IgD-negative memory B cell (primary cell): ENCODE measurements at regions not wholly inside any gene's neighbourhood (a gene's known extent, or its start where the extent isn't known, plus 50 kb on each side); places are given as distances from the start of the nearest gene placed in this dataset.

Experiments used
- H3K27ac Mint-ChIP-seq, 3 donors: one replicate each; pipeline ENCODE4 v1.8.0; 2020 to 2022; ENCODE audit warnings: mild to moderate bottlenecking in 3 of 3, mixed read lengths in 3 of 3, moderate library complexity in 1 of 3
- H3K27me3 Mint-ChIP-seq: one replicate; pipeline ENCODE4 v1.8.0; 2021; ENCODE audit warnings: mixed read lengths
- H3K36me3 Mint-ChIP-seq: one replicate; pipeline ENCODE4 v1.8.0; 2020; ENCODE audit warnings: mild to moderate bottlenecking, mixed read lengths
- H3K4me1 Mint-ChIP-seq, 3 donors: one replicate each; pipeline ENCODE4 v1.8.0; 2020 to 2022; ENCODE audit warnings: mixed read lengths in 3 of 3, mild to moderate bottlenecking in 1 of 3
- H3K4me3 Mint-ChIP-seq, 4 donors: one replicate each; pipeline ENCODE4 v1.8.0; 2020 to 2022; ENCODE audit warnings: mild to moderate bottlenecking in 4 of 4, mixed read lengths in 4 of 4, moderate library complexity in 3 of 4
- H3K9me3 Mint-ChIP-seq, 3 donors: one replicate each; pipeline ENCODE4 v1.8.0; 2020 to 2021; ENCODE audit warnings: mixed read lengths in 3 of 3, mild to moderate bottlenecking in 1 of 3

DNA sequence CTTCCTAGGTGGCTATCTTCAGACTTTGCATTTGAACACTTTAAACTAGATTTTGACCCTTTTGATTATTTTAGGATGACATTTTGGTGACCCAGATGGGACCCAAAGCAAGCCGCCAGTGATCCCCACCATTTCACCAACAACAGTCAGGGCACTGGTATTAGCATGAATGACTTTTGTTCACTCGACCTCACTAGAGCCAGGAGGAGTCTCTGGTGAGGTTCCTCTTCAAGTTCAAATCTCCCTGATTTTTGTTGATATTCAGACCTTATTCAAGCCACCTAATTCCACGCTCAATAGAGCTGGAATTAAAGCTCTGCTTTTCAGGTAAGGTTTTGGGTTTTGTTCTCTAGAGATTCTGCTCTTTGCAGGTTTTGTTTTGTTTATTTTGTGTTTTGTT lies 202.3 kb downstream of the MREG start:
- H3K36me3 Mint-ChIP-seq, result peaks cover 2% of the 10 kb centered on the region
- peaks cover 21 to 34% (median 30%) of the 10 kb centered on the region in 3 donors for H3K4me1 Mint-ChIP-seq
- H3K4me3 Mint-ChIP-seq, result peak overlapping the region; percentile 13 to 93 (median 70)
- peak overlapping the region in 2 of 3 donors; percentile 90 for H3K27ac Mint-ChIP-seq
- H3K9me3 Mint-ChIP-seq, result peaks cover 0 to 6% (median 0%) of the 10 kb centered on the region in 3 donors
- H3K27me3 Mint-ChIP-seq, result peaks cover 8% of the 10 kb centered on the region

DNA sequence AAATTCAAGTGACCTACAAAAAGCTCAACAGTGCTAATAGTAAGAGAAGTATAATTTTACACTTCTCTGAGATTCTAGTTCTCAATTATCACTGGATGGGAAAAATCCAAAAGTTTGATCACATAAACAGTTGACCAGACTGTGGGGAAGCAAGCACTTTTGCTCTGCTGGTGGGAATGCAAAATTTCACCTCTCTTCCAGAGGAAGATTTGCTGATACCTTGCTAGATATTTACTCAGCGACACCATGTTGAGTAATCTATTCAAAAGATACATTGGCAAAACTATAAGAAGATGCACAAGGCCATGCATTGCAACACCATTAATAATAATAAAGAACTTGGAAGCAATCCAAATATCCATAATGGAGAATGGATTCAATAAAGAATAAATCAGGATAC lies 204.4 kb downstream of the MREG start:
- peaks cover 21 to 34% (median 30%) of the 10 kb centered on the region in 3 donors for H3K4me1 Mint-ChIP-seq
- peaks cover 6% of the 10 kb centered on the region for H3K27me3 Mint-ChIP-seq
- H3K9me3 Mint-ChIP-seq, result no peaks in the 10 kb centered on the region
- H3K27ac Mint-ChIP-seq, result no peak overlapping the region
- no peak overlapping the region for H3K4me3 Mint-ChIP-seq
- H3K36me3 Mint-ChIP-seq, result no peaks in the 10 kb centered on the region

DNA sequence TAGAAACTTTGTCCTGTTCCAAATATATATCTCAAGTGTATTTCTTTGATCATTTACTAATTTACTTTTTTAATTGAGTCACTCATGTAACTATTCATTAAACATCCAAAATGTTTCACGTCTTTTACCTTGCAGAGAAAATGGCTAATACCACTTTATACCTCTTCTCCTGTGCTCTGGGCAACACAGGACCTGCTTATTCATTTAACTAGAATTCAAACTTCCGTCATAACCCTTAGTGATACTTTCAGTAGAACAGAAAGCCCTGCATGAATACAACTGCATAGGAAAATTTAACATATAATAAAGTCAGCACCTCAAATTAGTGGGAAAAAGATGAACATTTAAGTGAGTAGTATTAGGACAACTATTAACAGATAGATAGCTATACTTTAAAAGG lies 205.2 kb downstream of the MREG start:
- no peaks in the 10 kb centered on the region for H3K9me3 Mint-ChIP-seq
- no peak overlapping the region for H3K4me3 Mint-ChIP-seq
- H3K27me3 Mint-ChIP-seq, result peaks cover 3% of the 10 kb centered on the region
- H3K4me1 Mint-ChIP-seq, result peaks cover 21 to 30% (median 30%) of the 10 kb centered on the region in 3 donors
- H3K36me3 Mint-ChIP-seq, result no peaks in the 10 kb centered on the region
- no peak overlapping the region for H3K27ac Mint-ChIP-seq

DNA sequence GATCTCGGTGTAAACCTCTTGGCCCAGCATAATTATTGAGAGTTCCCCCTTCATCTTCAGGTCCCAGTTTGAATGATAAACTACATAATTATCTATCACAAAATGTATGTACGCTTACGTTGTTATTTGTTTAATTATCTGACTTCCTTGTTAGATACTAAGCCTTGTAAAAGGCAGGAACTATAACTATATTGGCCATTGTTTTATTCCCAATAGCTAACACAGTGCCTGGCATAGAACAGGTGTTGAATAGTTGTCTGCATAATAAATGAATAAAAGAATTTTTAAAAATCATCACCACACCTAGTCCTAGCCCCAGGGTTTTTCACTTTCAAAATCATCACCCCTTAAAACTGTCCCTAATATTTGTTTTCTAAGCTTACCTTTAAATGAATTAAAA lies 207.9 kb downstream of the MREG start:
- Mint-ChIP-seq H3K4me1 (peaks cover 4 to 7% (median 5%) of the 10 kb centered on the region in 3 donors), H3K27ac (no peak overlapping the region), H3K4me3 (no peak overlapping the region), H3K36me3 (no peaks in the 10 kb centered on the region), H3K27me3 (no peaks in the 10 kb centered on the region), H3K9me3 (peaks cover 0 to 3% (median 2%) of the 10 kb centered on the region in 3 donors)

DNA sequence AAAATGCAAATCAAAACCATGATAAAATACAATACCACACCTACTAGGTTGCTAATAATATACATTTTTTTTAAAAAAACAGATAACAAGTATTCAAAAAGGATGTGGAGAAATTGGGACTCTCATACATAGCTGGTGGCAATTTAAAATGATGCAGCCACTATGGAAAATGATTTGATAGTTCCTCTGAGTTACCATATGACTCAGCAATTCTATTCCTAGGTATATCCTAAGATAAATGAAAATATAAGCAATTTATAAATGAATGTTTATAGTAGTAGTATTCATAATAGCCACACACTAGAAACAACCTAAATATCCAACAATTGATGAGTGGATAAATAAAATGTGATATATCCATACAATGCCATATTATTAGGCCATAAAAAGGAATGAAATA lies 210.2 kb downstream of the MREG start:
- no peak overlapping the region for H3K27ac Mint-ChIP-seq
- H3K9me3 Mint-ChIP-seq, result peaks cover 0 to 3% (median 2%) of the 10 kb centered on the region in 3 donors
- peaks cover 1% of the 10 kb centered on the region for H3K27me3 Mint-ChIP-seq
- peaks cover 0 to 1% (median 0%) of the 10 kb centered on the region in 3 donors for H3K4me1 Mint-ChIP-seq
- no peaks in the 10 kb centered on the region for H3K36me3 Mint-ChIP-seq
- no peak overlapping the region for H3K4me3 Mint-ChIP-seq

DNA sequence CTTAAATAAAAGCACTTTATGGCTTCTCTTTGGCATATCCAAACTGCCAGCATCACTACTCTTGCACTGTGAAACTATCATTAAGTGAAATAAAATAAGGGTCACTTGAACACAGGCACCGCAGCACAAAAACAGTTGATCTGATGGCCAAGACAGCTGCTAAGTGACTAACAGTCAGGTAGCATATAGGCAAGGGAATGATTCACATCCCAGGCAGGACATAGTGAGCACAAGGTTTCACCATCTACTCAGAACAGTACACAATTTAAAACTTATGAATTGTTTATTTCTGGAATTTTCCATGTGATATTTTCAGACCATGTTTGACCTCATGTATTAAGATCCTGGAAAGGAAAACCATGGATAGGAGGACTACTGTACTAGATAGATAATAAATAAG lies 214.2 kb downstream of the MREG start:
- no peak overlapping the region for H3K4me3 Mint-ChIP-seq

DNA sequence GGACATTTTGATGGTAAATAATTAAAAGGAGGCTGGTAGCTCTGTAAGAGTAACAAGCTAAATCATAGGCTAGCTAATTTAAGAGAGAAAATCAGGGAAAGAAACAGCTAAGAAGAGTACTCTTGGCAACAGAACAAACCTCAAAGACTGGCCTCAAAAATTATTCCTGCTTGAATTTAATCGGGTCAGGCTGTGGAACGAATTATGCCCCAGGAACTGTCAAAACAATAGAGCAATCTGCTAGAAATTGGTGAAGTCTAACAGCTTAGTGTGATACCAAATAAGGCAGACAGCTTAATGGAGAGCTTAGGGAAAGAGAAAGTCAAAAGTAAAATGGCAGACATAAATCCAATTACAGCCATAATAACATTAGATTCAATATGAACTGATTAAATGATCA lies 215.7 kb downstream of the MREG start:
- no peak overlapping the region for H3K27ac Mint-ChIP-seq
- H3K27me3 Mint-ChIP-seq, result peaks cover 4% of the 10 kb centered on the region
- peaks cover 4% of the 10 kb centered on the region for H3K36me3 Mint-ChIP-seq
- H3K4me3 Mint-ChIP-seq, result no peak overlapping the region
- H3K9me3 Mint-ChIP-seq, result peaks cover 0 to 3% (median 2%) of the 10 kb centered on the region in 3 donors
- H3K4me1 Mint-ChIP-seq, result no peaks in the 10 kb centered on the region

More for the DNA sequence above, 214.2 kb downstream of the MREG start:
- H3K9me3 Mint-ChIP-seq, result peaks cover 2 to 3% (median 2%) of the 10 kb centered on the region in 3 donors
- peaks cover 4% of the 10 kb centered on the region for H3K27me3 Mint-ChIP-seq
- peaks cover 4% of the 10 kb centered on the region for H3K36me3 Mint-ChIP-seq
- no peaks in the 10 kb centered on the region for H3K4me1 Mint-ChIP-seq
- H3K27ac Mint-ChIP-seq, result no peak overlapping the region

DNA sequence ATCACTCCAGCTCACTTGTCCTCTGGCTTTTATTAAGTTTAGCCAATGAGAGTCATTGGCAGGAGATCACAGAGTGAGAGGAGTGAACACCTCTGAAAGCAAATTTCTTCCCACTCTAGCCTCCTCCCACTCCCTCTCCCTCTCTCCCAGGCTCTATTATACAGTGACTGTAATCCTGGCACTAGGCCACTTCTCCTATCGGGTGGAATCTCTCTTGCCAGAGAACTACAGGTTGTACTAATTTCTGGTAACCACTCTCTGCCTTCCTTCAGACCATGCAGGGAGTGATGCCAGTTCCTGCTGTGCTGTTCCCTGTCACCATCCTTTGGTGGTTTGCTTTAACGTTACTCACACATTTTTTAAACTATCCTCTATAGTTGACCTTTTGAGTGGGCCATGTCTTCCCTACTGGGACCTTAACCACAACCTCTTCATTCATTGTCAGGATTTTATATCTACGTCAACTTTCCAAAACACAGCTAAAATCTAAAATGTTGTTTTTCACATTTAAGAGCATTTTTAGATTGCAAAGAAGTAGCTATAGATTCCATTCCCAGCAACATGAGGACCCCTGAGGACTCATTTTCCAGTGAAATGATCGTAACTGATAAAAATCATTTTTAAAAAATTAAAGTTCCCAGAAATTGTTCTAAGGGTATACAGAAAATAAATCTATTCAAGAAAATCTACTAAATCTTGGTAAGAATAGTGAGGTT lies 217.1 kb downstream of the MREG start:
- Mint-ChIP-seq H3K4me1 (no peaks in the 10 kb centered on the region), H3K4me3 (no peak overlapping the region), H3K27ac (no peak overlapping the region), H3K9me3 (peaks cover 0 to 2% (median 0%) of the 10 kb centered on the region in 3 donors), H3K27me3 (peaks cover 4% of the 10 kb centered on the region), H3K36me3 (peaks cover 4% of the 10 kb centered on the region)

DNA sequence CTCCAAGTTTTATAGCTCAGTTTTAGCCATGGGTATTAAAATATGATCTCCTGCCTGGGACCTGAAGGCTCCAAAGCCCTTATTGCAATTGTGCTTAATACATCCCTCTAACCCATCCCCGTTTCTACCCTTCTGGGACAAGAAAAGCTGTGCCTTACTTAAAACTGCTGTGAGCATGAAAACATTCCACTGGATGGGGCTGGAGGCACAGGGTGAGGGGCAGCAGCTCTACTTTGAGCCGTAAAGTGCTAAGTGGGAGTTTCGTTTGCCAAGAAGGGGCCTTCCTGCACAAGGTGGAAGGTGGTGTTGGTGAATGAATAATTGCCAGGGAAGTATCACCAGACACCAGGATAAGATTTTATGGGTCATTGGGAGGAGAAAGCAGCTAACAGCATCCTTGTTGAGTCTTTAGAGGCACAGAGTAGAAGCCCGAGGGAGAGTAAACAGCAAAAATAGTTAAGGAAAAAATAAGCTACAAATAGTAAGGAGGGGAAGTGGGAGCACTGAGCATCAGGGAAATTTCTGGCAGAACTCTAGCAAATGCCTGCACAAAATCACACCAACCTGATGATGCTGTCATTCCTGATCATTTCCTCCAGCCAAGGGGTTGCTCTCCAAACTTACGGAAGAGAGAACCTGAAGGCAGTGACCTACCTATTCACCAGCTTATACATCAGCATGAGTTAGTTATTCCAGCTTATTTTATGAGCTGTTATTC lies 218.4 kb downstream of the MREG start:
- no peaks in the 10 kb centered on the region for H3K4me1 Mint-ChIP-seq
- H3K9me3 Mint-ChIP-seq, result peaks cover 0 to 2% (median 0%) of the 10 kb centered on the region in 3 donors
- peaks cover 3% of the 10 kb centered on the region for H3K27me3 Mint-ChIP-seq
- H3K36me3 Mint-ChIP-seq, result peaks cover 4% of the 10 kb centered on the region
- no peak overlapping the region for H3K27ac Mint-ChIP-seq
- no peak overlapping the region for H3K4me3 Mint-ChIP-seq

DNA sequence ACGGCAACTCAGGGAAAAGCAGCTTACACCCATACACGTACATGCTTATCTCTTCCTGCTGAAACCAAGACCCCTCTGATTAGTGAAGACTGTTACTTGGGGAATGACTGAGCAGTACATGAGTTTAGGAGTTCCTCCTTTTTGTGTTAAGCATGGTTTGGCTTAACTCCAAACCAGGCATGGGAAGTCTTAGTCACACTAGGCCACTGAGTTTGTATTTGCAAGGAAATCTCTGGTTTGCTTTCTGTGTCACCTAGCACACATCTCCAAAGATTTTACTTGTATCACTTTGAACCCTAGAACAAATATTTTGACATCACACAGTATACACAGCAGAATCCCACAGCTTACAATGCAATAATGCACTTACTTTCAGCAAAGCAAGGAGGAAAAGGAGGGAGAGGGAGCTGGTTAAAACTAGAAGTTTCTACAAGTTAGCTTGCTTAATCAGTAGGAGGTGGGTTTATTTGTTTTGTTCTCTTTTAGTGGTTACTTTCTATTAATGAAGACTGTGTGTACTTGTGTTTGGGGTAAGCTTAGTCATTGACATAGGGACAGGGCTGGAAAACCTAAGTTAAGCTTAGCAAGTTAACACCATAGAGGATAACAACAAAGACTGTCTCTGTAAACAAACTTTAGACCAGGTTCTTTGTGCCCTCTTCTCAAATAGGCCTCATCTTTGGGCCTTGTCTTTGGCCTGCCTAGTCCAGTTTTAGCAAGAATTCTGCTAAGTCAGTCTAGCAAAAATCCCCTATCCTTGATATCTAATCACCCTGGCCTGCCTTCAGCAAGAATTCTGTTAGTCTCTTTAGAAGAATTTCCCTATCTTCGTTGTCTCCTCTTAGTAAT lies 219.4 kb downstream of the MREG start:
- H3K4me3 Mint-ChIP-seq, result no peak overlapping the region
- peaks cover 4% of the 10 kb centered on the region for H3K36me3 Mint-ChIP-seq
- H3K4me1 Mint-ChIP-seq, result no peaks in the 10 kb centered on the region
- H3K9me3 Mint-ChIP-seq, result peaks cover 0 to 2% (median 0%) of the 10 kb centered on the region in 3 donors
- H3K27me3 Mint-ChIP-seq, result peaks cover 3% of the 10 kb centered on the region
- no peak overlapping the region for H3K27ac Mint-ChIP-seq

DNA sequence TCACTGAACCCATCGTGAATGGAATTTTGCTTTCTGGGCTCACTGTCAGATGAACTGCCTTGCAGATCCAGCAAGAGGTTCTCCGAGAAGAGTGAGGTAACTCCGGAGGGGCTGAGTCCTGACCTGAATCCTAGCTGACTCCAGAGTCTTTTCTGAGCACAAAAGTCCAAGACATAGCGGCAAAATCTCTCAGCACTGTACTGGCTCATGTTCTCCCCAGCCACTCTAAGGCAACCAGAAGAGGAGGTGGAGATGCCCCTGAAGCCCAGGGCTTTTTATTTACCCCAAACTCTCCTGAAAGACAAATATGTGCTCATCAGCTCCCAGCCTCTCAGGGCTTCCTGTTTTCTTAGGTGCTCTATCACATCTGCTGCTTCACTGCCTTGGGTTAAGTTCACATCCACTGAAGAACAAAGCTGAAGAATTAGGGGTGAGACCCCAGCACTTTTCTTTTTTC lies 221.8 kb downstream of the MREG start:
- Mint-ChIP-seq H3K36me3 (peaks cover 2% of the 10 kb centered on the region), H3K27ac (no peak overlapping the region), H3K4me1 (no peaks in the 10 kb centered on the region), H3K9me3 (no peaks in the 10 kb centered on the region), H3K27me3 (peaks cover 3% of the 10 kb centered on the region), H3K4me3 (no peak overlapping the region)

DNA sequence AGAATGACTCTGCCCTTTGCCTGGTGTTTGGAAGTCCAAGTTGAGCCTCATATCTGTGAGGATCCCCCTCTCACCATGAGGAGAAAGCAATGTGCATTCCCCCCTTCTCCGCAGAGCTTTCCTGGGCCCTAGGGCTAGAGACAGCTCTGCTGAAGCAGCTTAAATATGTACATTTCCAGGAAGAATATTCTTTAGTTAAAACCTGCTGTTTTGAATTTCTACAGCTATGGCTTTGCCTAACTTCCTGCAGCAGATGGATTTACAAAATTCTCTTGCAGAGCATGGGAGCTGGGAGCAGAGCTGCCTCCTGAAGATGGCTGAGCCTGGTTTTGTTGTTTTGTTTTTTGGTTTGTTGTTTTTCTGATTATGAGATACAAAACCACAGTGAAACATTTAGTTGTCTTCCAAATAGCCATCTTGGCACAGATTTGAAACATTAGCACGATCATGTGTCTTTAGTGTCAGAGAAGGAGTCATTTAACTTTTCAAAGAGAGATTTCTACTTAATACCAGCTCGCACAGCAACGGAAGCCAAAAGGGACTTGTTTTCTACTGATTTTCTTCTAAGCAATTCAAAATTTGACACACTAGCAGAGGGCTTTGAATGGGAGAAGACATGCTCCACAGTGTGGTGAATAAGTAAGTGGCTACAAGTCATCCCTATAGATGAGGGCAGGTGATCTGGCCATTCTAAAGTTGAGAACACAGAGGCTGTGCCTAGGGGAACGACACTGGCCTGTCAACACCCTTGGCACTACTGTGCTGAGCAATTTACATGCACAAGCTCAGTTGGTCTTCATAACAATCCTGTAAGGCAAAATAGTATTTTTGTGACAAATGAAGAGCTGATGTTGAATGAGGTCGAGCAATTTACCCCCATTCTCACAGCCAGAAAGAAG lies 222.6 kb downstream of the MREG start:
- H3K27ac Mint-ChIP-seq, result no peak overlapping the region
- peaks cover 3% of the 10 kb centered on the region for H3K27me3 Mint-ChIP-seq
- no peaks in the 10 kb centered on the region for H3K36me3 Mint-ChIP-seq
- H3K4me3 Mint-ChIP-seq, result no peak overlapping the region
- H3K4me1 Mint-ChIP-seq, result no peaks in the 10 kb centered on the region
- no peaks in the 10 kb centered on the region for H3K9me3 Mint-ChIP-seq

DNA sequence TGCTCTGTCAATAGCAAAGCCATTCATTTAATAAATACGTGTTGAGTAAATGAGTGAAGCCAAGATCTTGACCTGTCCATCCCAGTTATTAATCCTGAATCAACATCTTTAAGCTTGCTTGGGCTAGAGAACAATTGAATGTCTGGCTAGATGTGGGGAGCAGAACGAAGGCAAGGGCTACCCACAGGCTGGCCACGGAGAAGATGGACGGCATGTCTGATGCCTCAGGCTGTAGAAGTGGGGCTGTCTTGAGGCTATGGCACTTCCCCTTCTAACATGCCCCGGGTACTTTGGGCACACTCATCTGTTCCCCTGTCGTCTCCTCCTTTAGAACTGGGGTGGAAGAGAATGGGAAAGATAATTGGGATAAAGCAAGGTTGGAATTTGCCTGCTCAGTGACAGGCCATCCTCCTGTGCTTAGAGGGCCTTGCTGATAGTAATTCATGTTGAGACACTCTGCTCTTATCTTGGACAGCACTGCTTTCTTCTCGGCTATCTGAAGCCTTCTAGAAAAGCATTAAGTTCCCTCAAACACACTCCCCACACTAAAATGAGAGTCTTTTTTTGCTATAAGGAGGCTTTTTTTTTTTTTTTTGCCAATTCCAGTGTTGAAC lies 225.7 kb downstream of the MREG start:
- Mint-ChIP-seq H3K36me3 (no peaks in the 10 kb centered on the region), H3K9me3 (no peaks in the 10 kb centered on the region), H3K27me3 (peaks cover 2% of the 10 kb centered on the region), H3K27ac (no peak overlapping the region), H3K4me3 (no peak overlapping the region), H3K4me1 (no peaks in the 10 kb centered on the region)

DNA sequence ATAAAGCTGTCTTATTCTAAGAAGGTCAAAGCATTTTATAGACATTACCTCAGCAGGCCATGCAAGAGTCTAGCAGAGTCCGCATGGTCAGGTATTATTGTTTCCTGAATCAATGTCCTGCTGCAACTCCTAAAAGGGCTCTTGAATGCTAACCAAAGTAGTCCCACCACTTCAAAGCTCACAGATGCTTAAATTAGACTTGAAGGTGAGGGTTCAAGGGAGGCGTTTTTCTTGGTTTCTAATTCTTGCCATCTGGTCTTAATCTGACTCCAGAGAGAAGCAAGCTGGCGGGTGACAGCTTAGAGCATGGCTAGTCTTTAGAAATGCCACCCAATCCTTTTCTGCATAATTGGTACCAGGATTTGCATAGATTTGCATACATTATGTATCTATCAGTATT lies 226.3 kb downstream of the MREG start:
- no peaks in the 10 kb centered on the region for H3K9me3 Mint-ChIP-seq
- H3K27me3 Mint-ChIP-seq, result peaks cover 4% of the 10 kb centered on the region
- H3K4me3 Mint-ChIP-seq, result no peak overlapping the region
- H3K27ac Mint-ChIP-seq, result no peak overlapping the region
- no peaks in the 10 kb centered on the region for H3K36me3 Mint-ChIP-seq
- no peaks in the 10 kb centered on the region for H3K4me1 Mint-ChIP-seq
